ENCODE measurements at regions not wholly inside any gene's neighbourhood (a gene's known extent, or its start where the extent isn't known, plus 50 kb on each side); places are given as distances from the start of the nearest gene placed in this dataset.
"Not testable (repeated sequence)": the region's sequence is repeated elsewhere in the genome, so short reads cannot be mapped to it uniquely, and the experiment has no call there.

DNA sequence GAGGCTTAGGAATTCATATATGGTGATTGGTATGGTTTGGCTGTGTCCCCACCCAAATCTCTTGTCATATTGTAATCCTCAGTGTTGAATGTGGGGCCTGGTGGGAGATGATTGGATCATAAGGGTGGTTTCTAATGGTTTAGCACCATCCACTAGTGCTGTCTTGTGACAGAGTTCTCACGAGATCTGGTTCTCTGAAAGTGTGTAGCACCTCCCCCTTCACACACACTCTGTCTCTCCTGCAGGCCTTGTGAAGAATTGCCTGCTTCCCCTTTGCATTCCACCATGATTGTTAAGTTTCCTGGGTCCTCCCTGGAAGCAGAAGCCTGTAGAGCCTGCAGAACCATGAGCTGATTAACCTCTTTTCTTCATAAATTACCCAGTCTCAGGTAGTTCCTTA, 135.8 kb upstream of the FAT1 start:
- Histone ChIP-seq H3K4me3 (ENCODE audit: low read length in 3 of 3) (no peak overlapping the region), H3K36me3 (ENCODE audit: control insufficient read depth in 2 of 3, insufficient read depth in 3 of 3, low read length in 3 of 3) (no peaks in the 10 kb centered on the region), H3K9me3 (ENCODE audit: control insufficient read depth in 2 of 3, insufficient read depth in 1 of 3, low read length in 3 of 3) (no peaks in the 10 kb centered on the region), H3K27ac (ENCODE audit: low read depth in 2 of 2, low read length in 2 of 2) (no peak overlapping the region), H3K27me3 (ENCODE audit: control insufficient read depth, insufficient read depth, low read length) (no peaks in the 10 kb centered on the region), H3K4me1 (ENCODE audit: control insufficient read depth in 2 of 3, insufficient read depth in 2 of 3, low read depth in 1 of 3, low read length in 3 of 3) (no peaks in the 10 kb centered on the region), H3K9ac (ENCODE audit: low read length in 3 of 3) (no peak overlapping the region)
- TF ChIP-seq CTCF (IDR thresholded peaks at IDR 0.05; ENCODE audit: borderline replicate concordance, extremely low read depth, insufficient read depth), result no peak
- DNase-seq, result no peak
- FAIRE-seq, result no peak
- intact Hi-C loops (cut with DNase I), result no loop called here

GRCh38 chr4:186861317-186861716, 137.7 kb upstream of the FAT1 start:
- no peaks in the 10 kb centered on the region for H3K36me3 ChIP-seq (ENCODE audit: control insufficient read depth in 2 of 3, insufficient read depth in 3 of 3, low read length in 3 of 3)
- H3K27ac ChIP-seq (ENCODE audit: low read depth in 2 of 2, low read length in 2 of 2), result no peak overlapping the region
- H3K9ac ChIP-seq (ENCODE audit: low read length in 3 of 3), result no peak overlapping the region
- no peaks in the 10 kb centered on the region for H3K27me3 ChIP-seq (ENCODE audit: control insufficient read depth, insufficient read depth, low read length)
- intact Hi-C loops (cut with DNase I), result no loop called here
- FAIRE-seq (no peak), DNase-seq (no peak)
- H3K9me3 ChIP-seq (ENCODE audit: control insufficient read depth in 2 of 3, insufficient read depth in 1 of 3, low read length in 3 of 3), result no peaks in the 10 kb centered on the region
- H3K4me1 ChIP-seq (ENCODE audit: control insufficient read depth in 2 of 3, insufficient read depth in 2 of 3, low read depth in 1 of 3, low read length in 3 of 3), result no peaks in the 10 kb centered on the region
- no peak overlapping the region for H3K4me3 ChIP-seq (ENCODE audit: low read length in 3 of 3)
- no peak for TF ChIP-seq CTCF (IDR thresholded peaks at IDR 0.05; ENCODE audit: borderline replicate concordance, extremely low read depth, insufficient read depth)

DNA sequence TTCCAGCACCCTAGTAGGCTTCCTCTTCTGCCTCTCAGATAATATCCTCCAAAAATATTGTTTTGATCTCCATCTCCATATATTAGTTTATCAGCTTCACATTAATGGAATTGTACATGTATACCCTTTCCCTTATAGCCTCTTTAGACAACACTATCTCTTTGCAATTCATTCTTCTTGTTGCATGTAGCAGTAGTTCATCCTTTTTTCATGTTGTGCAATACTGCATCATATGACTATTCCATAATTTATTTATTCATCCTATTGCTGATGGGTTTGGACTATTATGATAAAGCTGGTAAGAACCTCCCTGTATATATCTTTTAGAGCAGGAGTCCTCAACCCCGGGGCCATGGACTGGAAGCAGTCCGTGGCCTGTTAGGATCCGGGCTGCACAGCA, 148.2 kb upstream of the FAT1 start:
- TF ChIP-seq CTCF (IDR thresholded peaks at IDR 0.05; ENCODE audit: borderline replicate concordance, extremely low read depth, insufficient read depth), result no peak
- intact Hi-C loops (cut with DNase I), result no loop called here
- no peak for FAIRE-seq

DNA sequence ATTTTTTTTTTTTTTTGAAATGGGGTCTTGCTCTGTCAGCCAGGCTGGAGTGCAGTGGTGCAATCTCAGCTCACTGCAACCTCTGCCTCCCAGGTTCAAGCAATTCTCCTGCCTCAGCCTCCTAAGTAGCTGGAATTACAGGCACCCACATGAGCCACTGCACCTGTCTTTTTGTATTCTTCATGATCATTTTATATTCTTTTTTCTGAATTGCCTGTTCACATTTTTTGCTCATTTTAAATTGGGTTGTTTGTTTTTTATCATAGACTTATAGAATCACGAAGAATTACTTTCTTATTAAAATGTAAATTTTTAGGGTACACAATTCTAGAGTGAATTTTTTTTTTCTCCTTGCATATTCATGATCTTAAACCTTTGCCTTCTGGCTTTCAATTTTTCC, 149.4 kb upstream of the FAT1 start:
- DNase-seq; H3K27me3 ChIP-seq (ENCODE audit: control insufficient read depth, insufficient read depth, low read length); H3K4me3 ChIP-seq (ENCODE audit: low read length in 3 of 3); H3K36me3 ChIP-seq (ENCODE audit: control insufficient read depth in 2 of 3, insufficient read depth in 3 of 3, low read length in 3 of 3); H3K4me1 ChIP-seq (ENCODE audit: control insufficient read depth in 2 of 3, insufficient read depth in 2 of 3, low read depth in 1 of 3, low read length in 3 of 3); H3K9me3 ChIP-seq (ENCODE audit: control insufficient read depth in 2 of 3, insufficient read depth in 1 of 3, low read length in 3 of 3); FAIRE-seq; H3K9ac ChIP-seq (ENCODE audit: low read length in 3 of 3); H3K27ac ChIP-seq (ENCODE audit: low read depth in 2 of 2, low read length in 2 of 2); intact Hi-C loops (cut with DNase I): not testable (repeated sequence)

More for the DNA sequence above, 148.2 kb upstream of the FAT1 start:
- DNase-seq, result no peak
- Histone ChIP-seq H3K4me3 (ENCODE audit: low read length in 3 of 3) (no peak overlapping the region), H3K27me3 (ENCODE audit: control insufficient read depth, insufficient read depth, low read length) (no peaks in the 10 kb centered on the region), H3K9me3 (ENCODE audit: control insufficient read depth in 2 of 3, insufficient read depth in 1 of 3, low read length in 3 of 3) (no peaks in the 10 kb centered on the region), H3K27ac (ENCODE audit: low read depth in 2 of 2, low read length in 2 of 2) (no peak overlapping the region), H3K36me3 (ENCODE audit: control insufficient read depth in 2 of 3, insufficient read depth in 3 of 3, low read length in 3 of 3) (no peaks in the 10 kb centered on the region), H3K9ac (ENCODE audit: low read length in 3 of 3) (no peak overlapping the region), H3K4me1 (ENCODE audit: control insufficient read depth in 2 of 3, insufficient read depth in 2 of 3, low read depth in 1 of 3, low read length in 3 of 3) (no peaks in the 10 kb centered on the region)

All from kidney (tissue), 13 donors.